ENCODE measurements at regions not wholly inside any gene's neighbourhood (a gene's known extent, or its start where the extent isn't known, plus 50 kb on each side); places are given as distances from the start of the nearest gene placed in this dataset.

DNA sequence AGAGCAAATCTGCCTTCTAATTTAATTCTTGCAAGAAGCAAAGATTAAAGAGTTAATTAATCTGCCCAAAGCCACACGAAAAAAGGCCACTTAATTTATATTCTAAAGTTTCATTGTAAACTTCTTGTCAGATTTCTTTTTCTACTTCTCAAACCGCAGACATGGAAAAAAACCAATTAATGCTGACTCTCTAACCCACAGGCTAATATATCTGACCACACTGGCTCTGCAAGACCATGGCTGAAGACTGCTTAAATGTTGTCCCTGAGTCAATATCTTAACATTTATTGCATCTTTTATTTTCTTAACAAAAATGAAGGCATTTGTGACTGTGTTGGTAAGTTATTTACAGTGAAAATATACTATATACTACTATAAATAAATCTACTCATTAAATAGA, 234.0 kb upstream of the SP8 start:
- Histone ChIP-seq H3K9me3 (replicated peaks; ENCODE audit: control insufficient read depth, insufficient read depth, low read length) (no peaks in the 10 kb centered on the region; the same call in 2 of the 3 replicates), H2AFZ (ENCODE audit: control insufficient read depth, low read depth, low read length) (no peak overlapping the region), H3K4me3 (no peak overlapping the region), H3K4me2 (ENCODE audit: control insufficient read depth, insufficient read depth) (no peak overlapping the region), H3K36me3 (ENCODE audit: control insufficient read depth in 2 of 2, insufficient read depth in 2 of 2, low read length in 1 of 2) (no peaks in the 10 kb centered on the region), H3K9ac (ENCODE audit: control insufficient read depth, insufficient read depth, low read length) (no peak overlapping the region), H4K20me1 (ENCODE audit: control insufficient read depth, insufficient read depth) (no peaks in the 10 kb centered on the region), H3K27me3 (replicated peaks in 1 of 2; ENCODE audit: control insufficient read depth in 2 of 2, insufficient read depth in 2 of 2, low read length in 1 of 2) (no peaks in the 10 kb centered on the region), H3K79me2 (ENCODE audit: control insufficient read depth, insufficient read depth, low read length) (no peaks in the 10 kb centered on the region), H3K4me1 (ENCODE audit: control insufficient read depth, insufficient read depth, low read length) (no peaks in the 10 kb centered on the region), H3K27ac (ENCODE audit: control insufficient read depth, insufficient read depth) (no peak overlapping the region)
- DNase-seq (ENCODE audit: low read depth, low spot score) (no peak), FAIRE-seq (no peak), ATAC-seq (no peak)
- POLR2A ChIA-PET: interaction anchor here (0.5 kb wide), 1 partner anchor 513 kb away, joined by 3 read pairs; no protein-coding TSS in a partner anchor
- WGBS (ENCODE audit: insufficient coverage, insufficient replicate concordance, low lambda C conversion rate, missing lambda C conversion rate): 0% methylated on average over 2 of the region's 2 CpGs
- SMC1A ChIA-PET (ENCODE audit: uncharacterized antibody, unreplicated experiment): no interaction called here
- intact Hi-C loops (cut with micrococcal nuclease; ENCODE audit: unreplicated experiment) (no loop called here), in situ Hi-C loops (cut with MboI) (no loop called here)
- no TSS peak for BruUV-seq (replicated peaks)
- TF ChIP-seq ESRRA (IDR thresholded peaks at IDR 0.05; ENCODE audit: low read length): no peak
- TF ChIP-seq KDM1A (IDR thresholded peaks at IDR 0.05; ENCODE audit: borderline replicate concordance): no peak
- TF ChIP-seq MTA2 (IDR thresholded peaks at IDR 0.05; ENCODE audit: low read depth): peak; percentile 73; the same call in 1 of the 2 replicates
- CTCF ChIA-PET: no interaction called here
- RAD21 ChIA-PET (ENCODE audit: unreplicated experiment): no interaction called here

DNA sequence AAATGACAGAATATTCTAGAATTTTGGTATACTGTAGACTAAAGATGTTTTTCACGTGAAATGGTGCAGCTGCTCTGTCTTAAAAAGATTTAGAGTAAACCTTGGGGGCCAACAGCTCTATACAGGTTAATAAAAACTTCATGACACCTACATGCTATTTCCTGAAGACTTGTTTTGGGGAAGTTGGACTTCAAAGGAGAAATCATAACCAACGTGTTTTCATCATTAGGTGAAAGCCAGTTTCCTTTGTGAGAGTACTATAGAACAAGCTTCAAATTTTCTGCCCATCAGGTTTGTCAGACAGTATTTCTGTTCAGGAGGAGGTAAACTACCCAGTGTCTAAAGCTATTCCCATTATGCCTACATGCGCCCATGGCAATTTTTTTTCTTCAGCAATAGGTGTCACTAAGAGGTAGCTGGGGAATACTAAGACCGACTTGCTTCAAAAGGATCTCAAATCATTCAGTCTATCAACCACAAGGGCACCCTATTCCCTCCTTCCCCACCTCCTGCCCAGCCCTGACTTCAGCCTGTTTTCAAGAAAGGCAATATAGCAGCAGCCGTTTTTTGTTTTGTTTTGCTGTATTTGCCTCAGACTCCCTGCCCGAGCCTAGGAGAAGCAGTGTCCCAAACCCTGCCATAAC, 237.3 kb upstream of the SP8 start:
- H3K79me2 ChIP-seq (ENCODE audit: control insufficient read depth, insufficient read depth, low read length): no peaks in the 10 kb centered on the region
- WGBS (ENCODE audit: insufficient coverage, insufficient replicate concordance, low lambda C conversion rate, missing lambda C conversion rate): 31% methylated on average over 6 of the region's 6 CpGs
- CTCF ChIA-PET: interaction anchor here (0.9 kb wide), 1 partner anchor 11 kb away, joined by 3 read pairs; no protein-coding TSS in a partner anchor
- no peak overlapping the region for H3K4me2 ChIP-seq (ENCODE audit: control insufficient read depth, insufficient read depth)
- no peak overlapping the region for H2AFZ ChIP-seq (ENCODE audit: control insufficient read depth, low read depth, low read length)
- no peaks in the 10 kb centered on the region for H3K27me3 ChIP-seq (replicated peaks in 1 of 2; ENCODE audit: control insufficient read depth in 2 of 2, insufficient read depth in 2 of 2, low read length in 1 of 2)
- SMC1A ChIA-PET (ENCODE audit: uncharacterized antibody, unreplicated experiment): interaction anchor here (1.3 kb wide), 1 partner anchor 11 kb away, joined by 3 read pairs; no protein-coding TSS in a partner anchor
- H4K20me1 ChIP-seq (ENCODE audit: control insufficient read depth, insufficient read depth): no peaks in the 10 kb centered on the region
- no peak overlapping the region for H3K4me3 ChIP-seq
- no peak overlapping the region for H3K27ac ChIP-seq (ENCODE audit: control insufficient read depth, insufficient read depth)
- intact Hi-C loops (cut with micrococcal nuclease; ENCODE audit: unreplicated experiment) (no loop called here), in situ Hi-C loops (cut with MboI) (no loop called here)
- RAD21 ChIA-PET (ENCODE audit: unreplicated experiment): interaction anchor here (1.4 kb wide), 1 partner anchor 19 kb away, joined by 3 read pairs; no protein-coding TSS in a partner anchor
- DNase-seq (ENCODE audit: low read depth, low spot score): peak; percentile 44
- no peaks in the 10 kb centered on the region for H3K36me3 ChIP-seq (ENCODE audit: control insufficient read depth in 2 of 2, insufficient read depth in 2 of 2, low read length in 1 of 2)
- no peaks in the 10 kb centered on the region for H3K9me3 ChIP-seq (replicated peaks; ENCODE audit: control insufficient read depth, insufficient read depth, low read length)
- BruUV-seq (replicated peaks): no TSS peak
- FAIRE-seq: no peak
- TF ChIP-seq, protein P1, sequence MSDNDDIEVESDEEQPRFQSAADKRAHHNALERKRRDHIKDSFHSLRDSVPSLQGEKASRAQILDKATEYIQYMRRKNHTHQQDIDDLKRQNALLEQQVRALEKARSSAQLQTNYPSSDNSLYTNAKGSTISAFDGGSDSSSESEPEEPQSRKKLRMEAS (IDR thresholded peaks at IDR 0.05; ENCODE audit: low read depth, low read length): no peak
- no peak for TF ChIP-seq ZNF207 (IDR thresholded peaks at IDR 0.05; ENCODE audit: borderline replicate concordance)
- no peak for TF ChIP-seq NFYB (IDR thresholded peaks at IDR 0.05; ENCODE audit: insufficient read depth, low read depth, low read length)
- no peak for TF ChIP-seq RCOR1 (conservative IDR thresholded peaks at IDR 0.05; ENCODE audit: low read depth, low read length)
- TF ChIP-seq TBL1XR1 (IDR thresholded peaks at IDR 0.05; ENCODE audit: low read depth, low read length): no peak
- TF ChIP-seq, protein P2, sequence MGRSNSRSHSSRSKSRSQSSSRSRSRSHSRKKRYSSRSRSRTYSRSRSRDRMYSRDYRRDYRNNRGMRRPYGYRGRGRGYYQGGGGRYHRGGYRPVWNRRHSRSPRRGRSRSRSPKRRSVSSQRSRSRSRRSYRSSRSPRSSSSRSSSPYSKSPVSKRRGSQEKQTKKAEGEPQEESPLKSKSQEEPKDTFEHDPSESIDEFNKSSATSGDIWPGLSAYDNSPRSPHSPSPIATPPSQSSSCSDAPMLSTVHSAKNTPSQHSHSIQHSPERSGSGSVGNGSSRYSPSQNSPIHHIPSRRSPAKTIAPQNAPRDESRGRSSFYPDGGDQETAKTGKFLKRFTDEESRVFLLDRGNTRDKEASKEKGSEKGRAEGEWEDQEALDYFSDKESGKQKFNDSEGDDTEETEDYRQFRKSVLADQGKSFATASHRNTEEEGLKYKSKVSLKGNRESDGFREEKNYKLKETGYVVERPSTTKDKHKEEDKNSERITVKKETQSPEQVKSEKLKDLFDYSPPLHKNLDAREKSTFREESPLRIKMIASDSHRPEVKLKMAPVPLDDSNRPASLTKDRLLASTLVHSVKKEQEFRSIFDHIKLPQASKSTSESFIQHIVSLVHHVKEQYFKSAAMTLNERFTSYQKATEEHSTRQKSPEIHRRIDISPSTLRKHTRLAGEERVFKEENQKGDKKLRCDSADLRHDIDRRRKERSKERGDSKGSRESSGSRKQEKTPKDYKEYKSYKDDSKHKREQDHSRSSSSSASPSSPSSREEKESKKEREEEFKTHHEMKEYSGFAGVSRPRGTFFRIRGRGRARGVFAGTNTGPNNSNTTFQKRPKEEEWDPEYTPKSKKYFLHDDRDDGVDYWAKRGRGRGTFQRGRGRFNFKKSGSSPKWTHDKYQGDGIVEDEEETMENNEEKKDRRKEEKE (IDR thresholded peaks at IDR 0.05): no peak
- TF ChIP-seq ZZZ3 (IDR thresholded peaks at IDR 0.05; ENCODE audit: control insufficient read depth, insufficient read length, low read depth): no peak
- no peaks in the 10 kb centered on the region for H3K4me1 ChIP-seq (ENCODE audit: control insufficient read depth, insufficient read depth, low read length)
- no peak overlapping the region for H3K9ac ChIP-seq (ENCODE audit: control insufficient read depth, insufficient read depth, low read length)
- POLR2A ChIA-PET: no interaction called here
- ATAC-seq: no peak
